HepG2 (cell line): ENCODE measurements at regions not wholly inside any gene's neighbourhood (a gene's known extent, or its start where the extent isn't known, plus 50 kb on each side); places are given as distances from the start of the nearest gene placed in this dataset.

ENCODE experiments used
- DNMT3B ChIP-seq: conservative IDR thresholded peaks from 2 replicates; pipeline ENCODE4 v1.6.1; 2016; ENCODE audit warnings: missing biosample characterization, control low read depth
- FIP1L1 ChIP-seq: fragments of 200-400 bp; formaldehyde crosslinking; IDR thresholded peaks from 2 replicates; pipeline ENCODE4 v1.6.1; 2018; ENCODE audit warnings: low read depth, mild to moderate bottlenecking, low read length, moderate library complexity, borderline replicate concordance; ENCODE audit not compliant: insufficient read depth
- SATB2 ChIP-seq: sonication (generic); formaldehyde crosslinking; IDR thresholded peaks from 2 replicates; pipeline ENCODE4 v1.5.0; 2020; ENCODE audit warnings: missing genetic modification reagents
- ZMYM3 ChIP-seq: sonication (generic); formaldehyde crosslinking; IDR thresholded peaks from 2 replicates; pipeline ENCODE4 v1.5.1; 2020; ENCODE audit warnings: mild to moderate bottlenecking, missing genetic modification reagents
- ZNF143 ChIP-seq: sonication (generic); formaldehyde crosslinking; IDR thresholded peaks from 2 replicates; pipeline ENCODE4 v1.4.0; 2020; ENCODE audit warnings: missing genetic modification reagents
- ZNF558 ChIP-seq: sonication (generic); formaldehyde crosslinking; IDR thresholded peaks from 2 replicates; pipeline ENCODE4 v1.9.0; 2022; ENCODE audit warnings: mild to moderate bottlenecking, missing genetic modification reagents, borderline replicate concordance
- ZNF766 ChIP-seq: sonication (generic); formaldehyde crosslinking; IDR thresholded peaks from 2 replicates; pipeline ENCODE4 v1.5.0; 2020; ENCODE audit warnings: missing genetic modification reagents, borderline replicate concordance
- TF ChIP-seq, protein P1 (sequence below): sonication (generic); formaldehyde crosslinking; IDR thresholded peaks from 2 replicates; pipeline ENCODE4 v1.9.0; 2021; ENCODE audit warnings: missing genetic modification reagents, borderline replicate concordance
- TF ChIP-seq, protein P2 (sequence below): sonication (generic); formaldehyde crosslinking; IDR thresholded peaks from 2 replicates; pipeline ENCODE4 v1.5.0; 2020; ENCODE audit warnings: mild to moderate bottlenecking, low read depth, missing genetic modification reagents, borderline replicate concordance
- TF ChIP-seq, protein P3 (sequence below): sonication (generic); formaldehyde crosslinking; IDR thresholded peaks from 2 replicates; pipeline ENCODE4 v1.5.0; 2020; ENCODE audit warnings: mild to moderate bottlenecking, missing genetic modification reagents, borderline replicate concordance

GRCh38 chr7:84735677-84736076 is 451.2 kb downstream of the SEMA3D start (continued):
- TF ChIP-seq, protein P1, sequence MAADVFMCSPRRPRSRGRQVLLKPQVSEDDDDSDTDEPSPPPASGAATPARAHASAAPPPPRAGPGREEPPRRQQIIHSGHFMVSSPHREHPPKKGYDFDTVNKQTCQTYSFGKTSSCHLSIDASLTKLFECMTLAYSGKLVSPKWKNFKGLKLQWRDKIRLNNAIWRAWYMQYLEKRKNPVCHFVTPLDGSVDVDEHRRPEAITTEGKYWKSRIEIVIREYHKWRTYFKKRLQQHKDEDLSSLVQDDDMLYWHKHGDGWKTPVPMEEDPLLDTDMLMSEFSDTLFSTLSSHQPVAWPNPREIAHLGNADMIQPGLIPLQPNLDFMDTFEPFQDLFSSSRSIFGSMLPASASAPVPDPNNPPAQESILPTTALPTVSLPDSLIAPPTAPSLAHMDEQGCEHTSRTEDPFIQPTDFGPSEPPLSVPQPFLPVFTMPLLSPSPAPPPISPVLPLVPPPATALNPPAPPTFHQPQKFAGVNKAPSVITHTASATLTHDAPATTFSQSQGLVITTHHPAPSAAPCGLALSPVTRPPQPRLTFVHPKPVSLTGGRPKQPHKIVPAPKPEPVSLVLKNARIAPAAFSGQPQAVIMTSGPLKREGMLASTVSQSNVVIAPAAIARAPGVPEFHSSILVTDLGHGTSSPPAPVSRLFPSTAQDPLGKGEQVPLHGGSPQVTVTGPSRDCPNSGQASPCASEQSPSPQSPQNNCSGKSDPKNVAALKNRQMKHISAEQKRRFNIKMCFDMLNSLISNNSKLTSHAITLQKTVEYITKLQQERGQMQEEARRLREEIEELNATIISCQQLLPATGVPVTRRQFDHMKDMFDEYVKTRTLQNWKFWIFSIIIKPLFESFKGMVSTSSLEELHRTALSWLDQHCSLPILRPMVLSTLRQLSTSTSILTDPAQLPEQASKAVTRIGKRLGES: no peak
- TF ChIP-seq ZMYM3 (CRISPR knock-in tag) (no peak), FIP1L1 (no peak), SATB2 (CRISPR knock-in tag) (no peak), ZNF766 (CRISPR knock-in tag) (no peak), ZNF143 (no peak), ZNF558 (CRISPR knock-in tag) (no peak), DNMT3B (CRISPR knock-in tag) (no peak)
- TF ChIP-seq, protein P2, sequence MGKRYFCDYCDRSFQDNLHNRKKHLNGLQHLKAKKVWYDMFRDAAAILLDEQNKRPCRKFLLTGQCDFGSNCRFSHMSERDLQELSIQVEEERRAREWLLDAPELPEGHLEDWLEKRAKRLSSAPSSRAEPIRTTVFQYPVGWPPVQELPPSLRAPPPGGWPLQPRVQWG (CRISPR knock-in tag): no peak
- TF ChIP-seq, protein P3, sequence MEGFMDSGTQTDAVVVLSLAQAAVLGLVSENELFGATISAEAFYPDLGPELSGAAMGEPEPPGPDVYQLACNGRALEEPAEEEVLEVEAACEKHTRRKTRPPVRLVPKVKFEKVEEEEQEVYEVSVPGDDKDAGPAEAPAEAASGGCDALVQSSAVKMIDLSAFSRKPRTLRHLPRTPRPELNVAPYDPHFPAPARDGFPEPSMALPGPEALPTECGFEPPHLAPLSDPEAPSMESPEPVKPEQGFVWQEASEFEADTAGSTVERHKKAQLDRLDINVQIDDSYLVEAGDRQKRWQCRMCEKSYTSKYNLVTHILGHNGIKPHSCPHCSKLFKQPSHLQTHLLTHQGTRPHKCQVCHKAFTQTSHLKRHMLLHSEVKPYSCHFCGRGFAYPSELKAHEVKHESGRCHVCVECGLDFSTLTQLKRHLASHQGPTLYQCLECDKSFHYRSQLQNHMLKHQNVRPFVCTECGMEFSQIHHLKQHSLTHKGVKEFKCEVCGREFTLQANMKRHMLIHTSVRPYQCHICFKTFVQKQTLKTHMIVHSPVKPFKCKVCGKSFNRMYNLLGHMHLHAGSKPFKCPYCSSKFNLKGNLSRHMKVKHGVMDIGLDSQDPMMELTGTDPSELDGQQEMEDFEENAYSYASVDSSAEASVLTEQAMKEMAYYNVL (CRISPR knock-in tag): no peak
